HL-60 (cell line): ENCODE measurements at regions not wholly inside any gene's neighbourhood (a gene's known extent, or its start where the extent isn't known, plus 50 kb on each side); places are given as distances from the start of the nearest gene placed in this dataset.

ENCODE experiments used
- DNase-seq, 2 experiments: peaks; one replicate each; pipeline ENCODE4 v3.0.0-alpha.2; 2010 to 2020; ENCODE audit warnings: low read depth in 1 of 2, low spot score in 1 of 2
- H3K27ac ChIP-seq: fragments of 250-450 bp; sonication (Bioruptor Pico); replicated peaks from 2 replicates; pipeline ENCODE4 v1.5.1; 2020; ENCODE audit warnings: mild to moderate bottlenecking, moderate library complexity
- H3K27me3 ChIP-seq: fragments of 250-450 bp; sonication (Bioruptor Pico); 2 replicates; pipeline ENCODE4 v1.5.1; 2021; ENCODE audit warnings: mild to moderate bottlenecking, moderate library complexity; ENCODE audit not compliant: insufficient read depth, poor library complexity, severe bottlenecking
- H3K4me3 ChIP-seq: replicated peaks from 2 replicates; pipeline ENCODE4 v1.5.1; 2011; ENCODE audit warnings: mild to moderate bottlenecking, control low read depth, low read length; ENCODE audit not compliant: insufficient read depth
- GABPA ChIP-seq: IDR thresholded peaks from 2 replicates; pipeline ENCODE4 v1.6.1; 2012; ENCODE audit warnings: low read depth
- POLR2AphosphoS5 ChIP-seq: IDR thresholded peaks from 2 replicates; pipeline ENCODE4 v1.6.1; 2012; ENCODE audit warnings: low read depth
- SPI1 ChIP-seq: IDR thresholded peaks from 2 replicates; pipeline ENCODE4 v1.6.1; 2012; ENCODE audit warnings: low read depth, mild to moderate bottlenecking, borderline replicate concordance
- TF ChIP-seq, protein P1 (sequence below): IDR thresholded peaks from one replicate; pipeline ENCODE4 v1.5.1; 2011; ENCODE audit warnings: low read length, control low read depth, inconsistent platforms; ENCODE audit not compliant: insufficient read depth
- TF ChIP-seq, protein P2 (sequence below): IDR thresholded peaks from 2 replicates; pipeline ENCODE4 v1.6.1; 2012; ENCODE audit warnings: low read depth; ENCODE audit not compliant: insufficient replicate concordance

DNA sequence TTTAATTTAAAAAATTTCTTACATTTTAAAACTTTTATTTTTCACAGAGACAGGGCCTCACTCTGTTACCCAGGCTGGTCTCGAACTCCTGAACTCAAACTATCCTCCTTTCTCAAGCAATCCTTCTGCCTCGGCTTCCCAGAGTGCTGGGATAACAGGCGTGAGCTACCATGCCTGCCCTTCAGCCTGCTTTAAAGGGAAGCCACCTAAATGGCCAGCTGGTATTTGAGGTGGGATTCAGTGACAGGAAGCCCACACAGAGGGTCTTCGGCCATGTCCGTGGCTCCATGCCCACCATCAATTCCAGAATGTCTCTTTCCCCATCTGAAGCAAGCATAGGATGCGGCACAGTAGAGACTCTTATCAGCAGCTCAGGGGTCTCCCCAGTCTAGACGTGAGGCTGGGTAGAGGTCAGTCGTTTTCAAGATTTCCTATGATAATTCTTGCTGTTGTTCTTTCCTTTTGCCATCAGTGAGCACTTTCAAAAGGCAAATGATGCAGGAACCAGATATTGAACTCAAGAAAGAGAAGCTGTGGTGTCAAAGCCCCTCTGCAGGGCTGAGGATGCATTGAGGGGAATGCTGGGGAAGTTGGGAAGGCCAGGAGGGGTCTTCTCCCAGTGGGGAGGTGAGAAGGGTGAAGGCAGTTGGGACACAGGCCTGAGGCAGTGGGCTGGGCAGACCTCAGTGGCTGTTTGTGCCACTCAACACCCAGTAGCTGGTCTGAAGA is 291.5 kb upstream of the IGFBP3 start:
- DNase-seq, result no peak
- Histone ChIP-seq H3K4me3 (no peak overlapping the region), H3K27ac (no peak overlapping the region), H3K27me3 (no peaks in the 10 kb centered on the region)
- TF ChIP-seq POLR2AphosphoS5 (no peak), SPI1 (no peak), GABPA (no peak)
- TF ChIP-seq, protein P1, sequence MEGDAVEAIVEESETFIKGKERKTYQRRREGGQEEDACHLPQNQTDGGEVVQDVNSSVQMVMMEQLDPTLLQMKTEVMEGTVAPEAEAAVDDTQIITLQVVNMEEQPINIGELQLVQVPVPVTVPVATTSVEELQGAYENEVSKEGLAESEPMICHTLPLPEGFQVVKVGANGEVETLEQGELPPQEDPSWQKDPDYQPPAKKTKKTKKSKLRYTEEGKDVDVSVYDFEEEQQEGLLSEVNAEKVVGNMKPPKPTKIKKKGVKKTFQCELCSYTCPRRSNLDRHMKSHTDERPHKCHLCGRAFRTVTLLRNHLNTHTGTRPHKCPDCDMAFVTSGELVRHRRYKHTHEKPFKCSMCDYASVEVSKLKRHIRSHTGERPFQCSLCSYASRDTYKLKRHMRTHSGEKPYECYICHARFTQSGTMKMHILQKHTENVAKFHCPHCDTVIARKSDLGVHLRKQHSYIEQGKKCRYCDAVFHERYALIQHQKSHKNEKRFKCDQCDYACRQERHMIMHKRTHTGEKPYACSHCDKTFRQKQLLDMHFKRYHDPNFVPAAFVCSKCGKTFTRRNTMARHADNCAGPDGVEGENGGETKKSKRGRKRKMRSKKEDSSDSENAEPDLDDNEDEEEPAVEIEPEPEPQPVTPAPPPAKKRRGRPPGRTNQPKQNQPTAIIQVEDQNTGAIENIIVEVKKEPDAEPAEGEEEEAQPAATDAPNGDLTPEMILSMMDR, result no peak
- TF ChIP-seq, protein P2, sequence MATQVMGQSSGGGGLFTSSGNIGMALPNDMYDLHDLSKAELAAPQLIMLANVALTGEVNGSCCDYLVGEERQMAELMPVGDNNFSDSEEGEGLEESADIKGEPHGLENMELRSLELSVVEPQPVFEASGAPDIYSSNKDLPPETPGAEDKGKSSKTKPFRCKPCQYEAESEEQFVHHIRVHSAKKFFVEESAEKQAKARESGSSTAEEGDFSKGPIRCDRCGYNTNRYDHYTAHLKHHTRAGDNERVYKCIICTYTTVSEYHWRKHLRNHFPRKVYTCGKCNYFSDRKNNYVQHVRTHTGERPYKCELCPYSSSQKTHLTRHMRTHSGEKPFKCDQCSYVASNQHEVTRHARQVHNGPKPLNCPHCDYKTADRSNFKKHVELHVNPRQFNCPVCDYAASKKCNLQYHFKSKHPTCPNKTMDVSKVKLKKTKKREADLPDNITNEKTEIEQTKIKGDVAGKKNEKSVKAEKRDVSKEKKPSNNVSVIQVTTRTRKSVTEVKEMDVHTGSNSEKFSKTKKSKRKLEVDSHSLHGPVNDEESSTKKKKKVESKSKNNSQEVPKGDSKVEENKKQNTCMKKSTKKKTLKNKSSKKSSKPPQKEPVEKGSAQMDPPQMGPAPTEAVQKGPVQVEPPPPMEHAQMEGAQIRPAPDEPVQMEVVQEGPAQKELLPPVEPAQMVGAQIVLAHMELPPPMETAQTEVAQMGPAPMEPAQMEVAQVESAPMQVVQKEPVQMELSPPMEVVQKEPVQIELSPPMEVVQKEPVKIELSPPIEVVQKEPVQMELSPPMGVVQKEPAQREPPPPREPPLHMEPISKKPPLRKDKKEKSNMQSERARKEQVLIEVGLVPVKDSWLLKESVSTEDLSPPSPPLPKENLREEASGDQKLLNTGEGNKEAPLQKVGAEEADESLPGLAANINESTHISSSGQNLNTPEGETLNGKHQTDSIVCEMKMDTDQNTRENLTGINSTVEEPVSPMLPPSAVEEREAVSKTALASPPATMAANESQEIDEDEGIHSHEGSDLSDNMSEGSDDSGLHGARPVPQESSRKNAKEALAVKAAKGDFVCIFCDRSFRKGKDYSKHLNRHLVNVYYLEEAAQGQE, result no peak

DNA sequence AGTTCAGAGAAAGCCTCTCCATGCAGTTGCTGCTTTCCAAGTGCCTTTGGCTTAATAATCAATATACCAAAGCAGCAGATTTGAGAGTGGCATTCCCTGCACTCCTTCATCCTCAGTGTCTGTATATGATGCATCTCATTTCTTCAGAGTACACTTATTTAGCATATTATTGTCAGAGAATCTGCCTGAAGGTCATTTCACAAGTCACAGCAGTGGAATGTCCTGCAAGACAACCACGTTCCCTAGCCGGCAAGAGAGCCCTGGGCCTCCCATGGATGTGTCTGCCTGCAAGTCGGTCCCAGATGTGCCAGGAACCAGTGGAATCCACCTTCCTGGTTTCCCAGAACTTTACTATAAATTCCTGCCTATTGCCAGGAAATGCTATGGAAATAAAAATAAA is 289.4 kb upstream of the IGFBP3 start:
- TF ChIP-seq POLR2AphosphoS5 (no peak), SPI1 (no peak), GABPA (no peak)
- TF ChIP-seq, protein P2, result no peak
- TF ChIP-seq, protein P1, result no peak

DNA sequence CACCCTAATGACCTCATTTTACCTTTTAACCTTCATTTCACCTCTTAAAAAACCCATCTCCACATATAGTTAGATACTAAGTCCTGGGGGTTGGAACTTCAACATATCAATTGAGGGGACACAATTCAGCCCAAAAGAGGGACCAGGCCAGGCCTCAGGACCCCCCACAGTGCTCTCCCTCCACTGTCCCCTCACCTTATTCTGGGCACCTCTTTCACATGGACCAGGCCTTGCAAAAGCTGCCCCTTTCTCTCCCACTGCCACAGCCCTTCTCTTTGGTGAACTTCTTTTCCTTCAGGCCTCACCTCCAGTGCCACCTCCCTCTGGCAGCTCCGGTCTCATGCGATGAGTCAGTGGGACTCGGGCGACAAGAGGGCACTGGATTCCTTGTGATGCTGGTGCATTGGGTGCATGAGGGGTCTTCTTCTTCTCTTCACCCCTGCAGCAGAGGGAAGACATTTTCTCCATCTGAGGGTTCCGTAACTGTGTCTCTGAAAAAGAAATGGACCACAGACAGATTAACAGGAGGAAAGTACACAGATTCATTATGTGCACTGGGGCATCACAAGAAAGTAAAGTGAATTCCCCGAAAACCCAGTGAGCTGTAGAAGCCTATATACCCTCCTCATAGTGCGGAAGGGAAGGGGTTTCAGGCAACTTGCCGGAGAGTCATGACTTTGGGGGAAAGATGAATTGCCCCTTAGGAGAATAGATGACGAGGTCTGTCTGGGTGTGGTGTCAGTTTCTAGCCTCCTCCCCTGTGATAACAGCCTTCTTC is 288.7 kb upstream of the IGFBP3 start:
- no peak for DNase-seq
- TF ChIP-seq SPI1, result no peak
- TF ChIP-seq, protein P1, result no peak
- TF ChIP-seq GABPA, result no peak
- TF ChIP-seq POLR2AphosphoS5, result no peak
- TF ChIP-seq, protein P2, result no peak
- H3K27me3 ChIP-seq, result no peaks in the 10 kb centered on the region
- no peak overlapping the region for H3K27ac ChIP-seq
- H3K4me3 ChIP-seq, result no peak overlapping the region

More for the DNA sequence above, 289.4 kb upstream of the IGFBP3 start:
- no peak overlapping the region for H3K4me3 ChIP-seq
- H3K27me3 ChIP-seq, result no peaks in the 10 kb centered on the region
- DNase-seq, result no peak
- H3K27ac ChIP-seq, result no peak overlapping the region
